ENCODE measurements at regions not wholly inside any gene's neighbourhood (a gene's known extent, or its start where the extent isn't known, plus 50 kb on each side); places are given as distances from the start of the nearest gene placed in this dataset.
"Not testable (repeated sequence)": the region's sequence is repeated elsewhere in the genome, so short reads cannot be mapped to it uniquely, and the experiment has no call there.

- Mint-ChIP-seq H3K27ac (no peak overlapping the region), H3K9me3 (no peaks in the 10 kb centered on the region), H3K4me3 (no peak overlapping the region), H3K4me1 (no peaks in the 10 kb centered on the region), H3K27me3 (no peaks in the 10 kb centered on the region)
- ATAC-seq (no peak), DNase-seq (no peak)
Measured at GRCh38 chr18:49704334-49704733, 109.0 kb downstream of the ACAA2 start.

- no peak overlapping the region for H3K4me3 Mint-ChIP-seq
- no peaks in the 10 kb centered on the region for H3K9me3 Mint-ChIP-seq
- no peak for DNase-seq
- ATAC-seq: no peak
- H3K27ac Mint-ChIP-seq: no peak overlapping the region
- peaks cover 12% of the 10 kb centered on the region for H3K27me3 Mint-ChIP-seq
- no peaks in the 10 kb centered on the region for H3K4me1 Mint-ChIP-seq
Measured at GRCh38 chr18:49701190-49701589, 112.1 kb downstream of the ACAA2 start.

- Mint-ChIP-seq H3K4me1 (no peaks in the 10 kb centered on the region), H3K9me3 (no peaks in the 10 kb centered on the region), H3K4me3 (no peak overlapping the region), H3K27me3 (peaks cover 12% of the 10 kb centered on the region), H3K27ac (no peak overlapping the region)
- ATAC-seq: no peak
- DNase-seq: no peak
Measured at GRCh38 chr18:49699303-49699702, 114.0 kb downstream of the ACAA2 start.

GRCh38 chr18:49698525-49699025 lies 114.8 kb downstream of the ACAA2 start:
- ATAC-seq (no peak), DNase-seq (no peak)
- Mint-ChIP-seq H3K27ac (peak overlapping the region in 1 of 2 donors; percentile 31), H3K4me1 (no peaks in the 10 kb centered on the region), H3K4me3 (no peak overlapping the region), H3K27me3 (peaks cover 12% of the 10 kb centered on the region), H3K9me3 (no peaks in the 10 kb centered on the region)

GRCh38 chr18:49697757-49698524 lies 115.4 kb downstream of the ACAA2 start:
- ATAC-seq (no peak), DNase-seq (no peak)
- H3K9me3 Mint-ChIP-seq: no peaks in the 10 kb centered on the region
- peak overlapping the region in 1 of 2 donors; percentile 68 for H3K27ac Mint-ChIP-seq
- H3K4me3 Mint-ChIP-seq: no peak overlapping the region
- H3K27me3 Mint-ChIP-seq: peaks cover 12% of the 10 kb centered on the region
- no peaks in the 10 kb centered on the region for H3K4me1 Mint-ChIP-seq

- H3K9me3 Mint-ChIP-seq: no peaks in the 10 kb centered on the region
- H3K4me1 Mint-ChIP-seq: no peaks in the 10 kb centered on the region
- peaks cover 12% of the 10 kb centered on the region for H3K27me3 Mint-ChIP-seq
- ATAC-seq (no peak), DNase-seq (no peak)
- H3K27ac Mint-ChIP-seq: no peak overlapping the region
- no peak overlapping the region for H3K4me3 Mint-ChIP-seq
Measured at GRCh38 chr18:49697049-49697448, 116.3 kb downstream of the ACAA2 start.

GRCh38 chr18:49694402-49694801 lies 118.9 kb downstream of the ACAA2 start:
- peaks cover 6% of the 10 kb centered on the region for H3K4me1 Mint-ChIP-seq
- no peak overlapping the region for H3K4me3 Mint-ChIP-seq
- DNase-seq (no peak), ATAC-seq (no peak)
- H3K27me3 Mint-ChIP-seq: peaks cover 12% of the 10 kb centered on the region
- H3K27ac Mint-ChIP-seq: no peak overlapping the region
- H3K9me3 Mint-ChIP-seq: no peaks in the 10 kb centered on the region

GRCh38 chr18:49693717-49694005 lies 119.7 kb downstream of the ACAA2 start:
- no peak overlapping the region for H3K4me3 Mint-ChIP-seq
- peaks cover 6% of the 10 kb centered on the region for H3K4me1 Mint-ChIP-seq
- H3K9me3 Mint-ChIP-seq: no peaks in the 10 kb centered on the region
- DNase-seq: no peak
- peaks cover 12% of the 10 kb centered on the region for H3K27me3 Mint-ChIP-seq
- no peak overlapping the region for H3K27ac Mint-ChIP-seq
- ATAC-seq: no peak

GRCh38 chr18:49692906-49693716 lies 120.2 kb downstream of the ACAA2 start:
- H3K9me3 Mint-ChIP-seq: no peaks in the 10 kb centered on the region
- peaks cover 12% of the 10 kb centered on the region for H3K27me3 Mint-ChIP-seq
- DNase-seq: no peak
- peaks cover 6% of the 10 kb centered on the region for H3K4me1 Mint-ChIP-seq
- H3K4me3 Mint-ChIP-seq: no peak overlapping the region
- H3K27ac Mint-ChIP-seq: no peak overlapping the region
- ATAC-seq: no peak

- Mint-ChIP-seq H3K4me1 (peaks cover 6% of the 10 kb centered on the region), H3K27me3 (no peaks in the 10 kb centered on the region), H3K9me3 (no peaks in the 10 kb centered on the region), H3K4me3 (no peak overlapping the region), H3K27ac (peak overlapping the region in 1 of 2 donors; percentile 49)
- ATAC-seq: no peak
- DNase-seq: no peak
Measured at GRCh38 chr18:49691177-49691608, 122.1 kb downstream of the ACAA2 start.

GRCh38 chr18:49690312-49690711 lies 123.0 kb downstream of the ACAA2 start:
- peaks cover 6% of the 10 kb centered on the region for H3K4me1 Mint-ChIP-seq
- H3K27me3 Mint-ChIP-seq: no peaks in the 10 kb centered on the region
- peak overlapping the region in 1 of 2 donors; percentile 42 for H3K27ac Mint-ChIP-seq
- H3K4me3 Mint-ChIP-seq: no peak overlapping the region
- no peaks in the 10 kb centered on the region for H3K9me3 Mint-ChIP-seq
- no peak for DNase-seq
- peak; percentile 54 for ATAC-seq

- no peak for DNase-seq
- Mint-ChIP-seq H3K4me3 (no peak overlapping the region), H3K9me3 (no peaks in the 10 kb centered on the region), H3K27me3 (no peaks in the 10 kb centered on the region), H3K4me1 (no peaks in the 10 kb centered on the region), H3K27ac (peak overlapping the region in 1 of 2 donors; percentile 55)
- ATAC-seq: no peak
Measured at GRCh38 chr18:49685231-49685942, 123.5 kb downstream of the LIPG start.

- not testable (repeated sequence) for ATAC-seq, H3K27ac Mint-ChIP-seq, H3K4me1 Mint-ChIP-seq, DNase-seq, H3K4me3 Mint-ChIP-seq, H3K27me3 Mint-ChIP-seq, H3K9me3 Mint-ChIP-seq
Measured at GRCh38 chr18:49682803-49683190, 120.9 kb downstream of the LIPG start.

- ATAC-seq (no peak), DNase-seq (no peak)
- Mint-ChIP-seq H3K4me1 (no peaks in the 10 kb centered on the region), H3K9me3 (no peaks in the 10 kb centered on the region), H3K27me3 (no peaks in the 10 kb centered on the region), H3K4me3 (no peak overlapping the region), H3K27ac (no peak overlapping the region)
Measured at GRCh38 chr18:49682173-49682802, 120.4 kb downstream of the LIPG start.

GRCh38 chr18:49681387-49681786 lies 119.5 kb downstream of the LIPG start:
- DNase-seq (no peak), ATAC-seq (no peak)
- Mint-ChIP-seq H3K4me3 (no peak overlapping the region), H3K27me3 (no peaks in the 10 kb centered on the region), H3K9me3 (no peaks in the 10 kb centered on the region), H3K27ac (no peak overlapping the region), H3K4me1 (no peaks in the 10 kb centered on the region)

All from stimulated activated naive CD8-positive, alpha-beta T cell treated with anti-CD3 and anti-CD28 coated beads, Interleukin-15, amount 100 ng/mL, for 72 hours (primary cell).